GM13977 (cell line): ENCODE measurements at regions not wholly inside any gene's neighbourhood (a gene's known extent, or its start where the extent isn't known, plus 50 kb on each side); places are given as distances from the start of the nearest gene placed in this dataset.
"Not testable (repeated sequence)": the region's sequence is repeated elsewhere in the genome, so short reads cannot be mapped to it uniquely, and the experiment has no call there.

ENCODE experiments used
- DNase-seq: peaks from one replicate; pipeline ENCODE4 v3.0.0; 2012; ENCODE audit warnings: low spot score
- in situ Hi-C: fragments of 300-500 bp; cut with MboI; formaldehyde crosslinking; loops from one replicate; pipeline ENCODE4 v1.12.0; 2022; ENCODE audit warnings: low sequenced_read_pairs, low pct_unique_long_range_greater_than_20kb, mixed read lengths, inconsistent platforms; ENCODE audit not compliant: unreplicated experiment
- TF ChIP-seq, protein P1 (sequence below): IDR thresholded peaks from 2 replicates; pipeline ENCODE4 v1.5.1; 2012; ENCODE audit warnings: mild to moderate bottlenecking, control low read depth; ENCODE audit not compliant: insufficient read depth; ENCODE audit errors: extremely low read depth, missing control alignments

DNA sequence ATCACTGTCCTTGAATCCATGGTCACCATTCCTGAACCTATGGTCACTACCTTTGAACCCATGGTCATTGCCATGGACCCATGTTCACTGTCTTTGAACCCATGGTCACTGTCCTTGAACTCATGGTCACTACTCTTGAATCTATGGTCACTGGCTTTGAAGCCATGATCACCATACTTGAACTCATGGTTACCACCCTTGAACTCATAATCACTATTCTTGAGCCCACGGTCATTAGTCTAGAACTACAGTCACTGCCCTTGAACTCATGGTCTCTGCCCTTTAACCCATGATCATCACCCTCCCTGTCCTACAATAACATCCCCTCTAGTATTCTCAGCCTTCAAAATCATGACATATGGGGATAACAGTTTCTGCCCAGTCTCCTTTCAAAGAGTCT, 270.5 kb downstream of the CXCL12 start:
- in situ Hi-C loops = no loop called here
- no peak for DNase-seq
- TF ChIP-seq, protein P1, sequence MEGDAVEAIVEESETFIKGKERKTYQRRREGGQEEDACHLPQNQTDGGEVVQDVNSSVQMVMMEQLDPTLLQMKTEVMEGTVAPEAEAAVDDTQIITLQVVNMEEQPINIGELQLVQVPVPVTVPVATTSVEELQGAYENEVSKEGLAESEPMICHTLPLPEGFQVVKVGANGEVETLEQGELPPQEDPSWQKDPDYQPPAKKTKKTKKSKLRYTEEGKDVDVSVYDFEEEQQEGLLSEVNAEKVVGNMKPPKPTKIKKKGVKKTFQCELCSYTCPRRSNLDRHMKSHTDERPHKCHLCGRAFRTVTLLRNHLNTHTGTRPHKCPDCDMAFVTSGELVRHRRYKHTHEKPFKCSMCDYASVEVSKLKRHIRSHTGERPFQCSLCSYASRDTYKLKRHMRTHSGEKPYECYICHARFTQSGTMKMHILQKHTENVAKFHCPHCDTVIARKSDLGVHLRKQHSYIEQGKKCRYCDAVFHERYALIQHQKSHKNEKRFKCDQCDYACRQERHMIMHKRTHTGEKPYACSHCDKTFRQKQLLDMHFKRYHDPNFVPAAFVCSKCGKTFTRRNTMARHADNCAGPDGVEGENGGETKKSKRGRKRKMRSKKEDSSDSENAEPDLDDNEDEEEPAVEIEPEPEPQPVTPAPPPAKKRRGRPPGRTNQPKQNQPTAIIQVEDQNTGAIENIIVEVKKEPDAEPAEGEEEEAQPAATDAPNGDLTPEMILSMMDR = no peak

- DNase-seq, in situ Hi-C loops: not testable (repeated sequence)
Measured at GRCh38 chr10:44112280-44112679, 272.6 kb downstream of the CXCL12 start.

- in situ Hi-C loops = no loop called here
- TF ChIP-seq, protein P1 = no peak
- no peak for DNase-seq
Measured at GRCh38 chr10:44105696-44106095, 279.2 kb downstream of the CXCL12 start.

GRCh38 chr10:44102726-44103255, 282.1 kb downstream of the CXCL12 start:
- no peak for DNase-seq
- in situ Hi-C loops = no loop called here

GRCh38 chr10:44101082-44101481, 283.8 kb downstream of the CXCL12 start:
- no peak for DNase-seq
- TF ChIP-seq, protein P1 = no peak
- in situ Hi-C loops = no loop called here

More at GRCh38 chr10:44102726-44103255, 282.1 kb downstream of the CXCL12 start:
- TF ChIP-seq, protein P1 = no peak

DNA sequence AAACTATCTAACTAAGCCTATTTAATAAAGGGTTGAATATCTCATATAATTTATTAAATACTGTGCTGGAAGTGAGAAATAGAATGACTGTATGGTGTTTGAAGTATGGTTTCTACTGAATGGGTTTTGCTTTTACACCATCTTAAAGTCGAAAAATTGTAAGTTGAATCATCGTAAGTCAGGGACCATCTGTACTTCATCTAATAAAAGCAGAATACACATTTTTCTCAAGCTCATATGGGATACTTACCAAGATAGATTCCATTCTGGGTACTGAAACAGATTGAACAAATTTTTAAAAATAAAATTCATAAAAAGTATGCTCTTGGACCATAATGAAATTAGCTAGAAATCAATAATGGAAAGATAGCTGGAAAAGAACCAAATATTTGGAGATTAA, 285.4 kb downstream of the CXCL12 start:
- no peak for DNase-seq
- TF ChIP-seq, protein P1 = no peak
- in situ Hi-C loops = no loop called here

DNA sequence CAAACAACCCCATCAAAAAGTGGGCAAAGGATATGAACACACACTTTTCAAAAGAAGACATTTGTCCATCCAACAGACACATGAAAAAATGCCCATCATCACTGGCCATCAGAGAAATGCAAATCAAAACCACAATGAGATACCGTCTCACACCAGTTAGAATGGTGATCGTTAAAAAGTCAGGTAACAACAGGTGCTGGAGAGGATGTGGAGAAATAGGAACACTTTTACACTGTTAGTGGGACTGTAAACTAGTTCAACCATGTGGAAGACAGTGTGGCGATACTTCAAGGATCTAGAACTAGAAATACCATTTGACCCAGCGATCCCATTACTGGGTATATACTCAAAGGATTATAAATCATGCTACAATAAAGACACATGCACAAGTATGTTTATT, 288.7 kb downstream of the CXCL12 start:
- in situ Hi-C loops, DNase-seq: not testable (repeated sequence)

DNA sequence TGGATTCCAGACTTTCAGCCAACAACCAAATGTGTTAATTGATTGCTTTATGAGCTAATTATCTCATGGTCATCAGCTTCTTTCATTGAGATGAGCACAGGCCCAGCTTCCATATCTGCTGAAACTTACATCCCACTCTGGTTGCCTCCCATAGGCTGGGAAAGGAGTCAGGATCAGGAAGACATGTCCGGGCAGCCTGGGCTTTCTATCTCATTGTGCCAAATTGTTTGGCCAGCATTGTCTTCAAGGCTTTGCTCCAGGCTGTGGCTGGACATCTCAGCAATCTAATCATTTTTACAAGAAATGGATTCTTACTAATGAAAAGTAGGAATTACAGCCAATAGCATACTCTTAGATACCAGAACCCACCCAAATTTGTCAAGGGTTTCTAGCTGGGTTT, 295.2 kb downstream of the CXCL12 start:
- in situ Hi-C loops = no loop called here
- TF ChIP-seq, protein P1 = no peak
- DNase-seq = no peak
